Stromal cell of bone marrow (primary cell): ENCODE measurements at regions not wholly inside any gene's neighbourhood (a gene's known extent, or its start where the extent isn't known, plus 50 kb on each side); places are given as distances from the start of the nearest gene placed in this dataset.
"Not testable (repeated sequence)": the region's sequence is repeated elsewhere in the genome, so short reads cannot be mapped to it uniquely, and the experiment has no call there.

Experiments used
- DNase-seq: peaks from one replicate; pipeline ENCODE4 v3.0.0-alpha.2; 2012; ENCODE audit warnings: low read depth

GRCh38 chr12:33514893-33515292, 75.3 kb upstream of the SYT10 start:
- DNase-seq = no peak

GRCh38 chr12:33519566-33519965, 79.9 kb upstream of the SYT10 start:
- DNase-seq = no peak

GRCh38 chr12:33520505-33521302, 81.1 kb upstream of the SYT10 start:
- not testable (repeated sequence) for DNase-seq

- no peak for DNase-seq
These were observed 89.4 kb upstream of the SYT10 start for GRCh38 chr12:33529031-33529430.

- no peak for DNase-seq
These were observed 90.2 kb upstream of the SYT10 start for GRCh38 chr12:33529810-33530209.

- no peak for DNase-seq
These were observed 91.6 kb upstream of the SYT10 start for GRCh38 chr12:33531261-33531660.

GRCh38 chr12:33533527-33533926, 93.9 kb upstream of the SYT10 start:
- no peak for DNase-seq

GRCh38 chr12:33536431-33536830, 96.8 kb upstream of the SYT10 start:
- no peak for DNase-seq

GRCh38 chr12:33546004-33546403, 106.4 kb upstream of the SYT10 start:
- no peak for DNase-seq

GRCh38 chr12:33547084-33547483, 107.5 kb upstream of the SYT10 start:
- no peak for DNase-seq

- not testable (repeated sequence) for DNase-seq
These were observed 110.6 kb upstream of the SYT10 start for GRCh38 chr12:33550214-33550613.

GRCh38 chr12:33551006-33551405, 111.4 kb upstream of the SYT10 start:
- DNase-seq = no peak

- no peak for DNase-seq
These were observed 115.5 kb upstream of the SYT10 start for GRCh38 chr12:33555128-33555527.

- DNase-seq = no peak
These were observed 121.1 kb upstream of the SYT10 start for GRCh38 chr12:33560653-33561208.

GRCh38 chr12:33562401-33562800, 122.8 kb upstream of the SYT10 start:
- DNase-seq = no peak

- DNase-seq = no peak
These were observed 126.8 kb upstream of the SYT10 start for GRCh38 chr12:33566403-33566802.

- no peak for DNase-seq
These were observed 135.7 kb upstream of the SYT10 start for GRCh38 chr12:33575346-33575745.

- no peak for DNase-seq
These were observed 142.0 kb upstream of the SYT10 start for GRCh38 chr12:33581613-33582122.

- DNase-seq = no peak
These were observed 147.0 kb upstream of the SYT10 start for GRCh38 chr12:33586576-33586975.

GRCh38 chr12:33587354-33587753, 147.7 kb upstream of the SYT10 start:
- peak; percentile 74 for DNase-seq

GRCh38 chr12:33587784-33588712, 148.4 kb upstream of the SYT10 start:
- DNase-seq = peak; percentile 88

GRCh38 chr12:33588725-33589405, 149.2 kb upstream of the SYT10 start:
- DNase-seq = no peak
